Peyer's patch (tissue), 4 donors: ENCODE measurements at regions not wholly inside any gene's neighbourhood (a gene's known extent, or its start where the extent isn't known, plus 50 kb on each side); places are given as distances from the start of the nearest gene placed in this dataset.

Experiments used
- POLR2A ChIP-seq, 2 donors: fragments of 450-650 bp; IDR thresholded peaks; one replicate each; pipeline ENCODE4 v1.5.1; 2017; ENCODE audit warnings: antibody characterized with exemption in 2 of 2, mild to moderate bottlenecking in 2 of 2, moderate library complexity in 2 of 2
- TF ChIP-seq, protein P1 (sequence below), 6 experiments: fragments of 450-650 bp in 4 of 6; fragments of 200-600 bp in 2 of 6; sonication (generic) in 1 of 6; IDR thresholded peaks; one replicate each; pipeline ENCODE4 v1.5.1; 2017 to 2019; ENCODE audit warnings: antibody characterized with exemption in 6 of 6, mild to moderate bottlenecking in 3 of 6, moderate library complexity in 1 of 6

DNA sequence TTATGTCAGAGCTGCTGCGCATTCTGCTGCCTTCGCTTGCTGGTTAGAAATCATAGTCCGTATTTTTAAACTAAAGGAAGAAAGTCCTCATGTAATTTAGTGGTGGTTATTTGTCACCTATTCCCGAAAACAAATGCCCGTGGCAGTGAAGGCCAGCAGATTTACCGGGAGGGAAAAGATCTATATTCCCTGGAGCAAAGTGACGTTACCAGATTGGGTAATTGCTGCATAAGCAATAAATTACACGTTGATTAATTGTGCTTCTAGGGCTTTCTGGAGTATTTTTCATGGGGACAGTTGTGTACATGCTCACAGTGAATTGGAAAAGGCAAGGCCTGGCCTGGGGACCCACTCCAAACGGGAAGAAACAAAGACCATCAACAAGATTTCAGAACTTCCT is 298.7 kb downstream of the NPHP4 start:
- TF ChIP-seq, protein P1, sequence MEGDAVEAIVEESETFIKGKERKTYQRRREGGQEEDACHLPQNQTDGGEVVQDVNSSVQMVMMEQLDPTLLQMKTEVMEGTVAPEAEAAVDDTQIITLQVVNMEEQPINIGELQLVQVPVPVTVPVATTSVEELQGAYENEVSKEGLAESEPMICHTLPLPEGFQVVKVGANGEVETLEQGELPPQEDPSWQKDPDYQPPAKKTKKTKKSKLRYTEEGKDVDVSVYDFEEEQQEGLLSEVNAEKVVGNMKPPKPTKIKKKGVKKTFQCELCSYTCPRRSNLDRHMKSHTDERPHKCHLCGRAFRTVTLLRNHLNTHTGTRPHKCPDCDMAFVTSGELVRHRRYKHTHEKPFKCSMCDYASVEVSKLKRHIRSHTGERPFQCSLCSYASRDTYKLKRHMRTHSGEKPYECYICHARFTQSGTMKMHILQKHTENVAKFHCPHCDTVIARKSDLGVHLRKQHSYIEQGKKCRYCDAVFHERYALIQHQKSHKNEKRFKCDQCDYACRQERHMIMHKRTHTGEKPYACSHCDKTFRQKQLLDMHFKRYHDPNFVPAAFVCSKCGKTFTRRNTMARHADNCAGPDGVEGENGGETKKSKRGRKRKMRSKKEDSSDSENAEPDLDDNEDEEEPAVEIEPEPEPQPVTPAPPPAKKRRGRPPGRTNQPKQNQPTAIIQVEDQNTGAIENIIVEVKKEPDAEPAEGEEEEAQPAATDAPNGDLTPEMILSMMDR (IDR thresholded peaks at IDR 0.05): no peak
- TF ChIP-seq POLR2A (IDR thresholded peaks at IDR 0.05): no peak
